IMR-90 (cell line): ENCODE measurements at regions not wholly inside any gene's neighbourhood (a gene's known extent, or its start where the extent isn't known, plus 50 kb on each side); places are given as distances from the start of the nearest gene placed in this dataset.

Experiments used
- ATAC-seq: fragments of 200-7000 bp; cut with Tn5 transposase; 2 replicates; pipeline ENCODE4 v1.9.1; 2020; ENCODE audit warnings: low read depth, mild to moderate bottlenecking, moderate library complexity
- BruUV-seq: library from RNA; stranded (reverse); fragments of 400-500 nt; replicated peaks from 2 replicates; lab custom pipeline; 2021; lab: Mats Ljungman, UMichigan
- CTCF ChIA-PET: fragments of 300-600 bp; formaldehyde crosslinking; extraction: SDS; loops from one replicate; lab custom pipeline; 2021; ENCODE audit warnings: antibody characterized with exemption; lab: Yijun Ruan, JAX
- POLR2A ChIA-PET: fragments of 300-600 bp; sonication (Branson Sonifier 250); formaldehyde crosslinking; loops from one replicate; lab custom pipeline; 2022; ENCODE audit warnings: antibody characterized with exemption; ENCODE audit not compliant: unreplicated experiment; lab: Charles Lee
- DNase-seq: peaks from one replicate; pipeline ENCODE4 v3.0.0; 2013
- H2AFZ ChIP-seq: replicated peaks from 2 replicates; pipeline ENCODE3; 2013; ENCODE audit warnings: low read length, mild to moderate bottlenecking; ENCODE audit not compliant: poor library complexity
- H2AK5ac ChIP-seq: 2 replicates; pipeline ENCODE4 v1.6.1; 2013; ENCODE audit warnings: low read depth, low read length, inconsistent platforms
- H2AK9ac ChIP-seq: replicated peaks from 2 replicates; pipeline ENCODE3; 2013; ENCODE audit warnings: mild to moderate bottlenecking, low read depth, low read length, moderate library complexity; ENCODE audit not compliant: poor library complexity
- H2BK120ac ChIP-seq: 2 replicates; pipeline ENCODE4 v1.6.1; 2013; ENCODE audit warnings: low read depth, low read length, inconsistent platforms
- H2BK15ac ChIP-seq: 3 replicates; pipeline ENCODE4 v1.6.1; 2013; ENCODE audit warnings: low read depth, low read length, inconsistent platforms
- H2BK20ac ChIP-seq: 2 replicates; pipeline ENCODE4 v1.6.1; 2013; ENCODE audit warnings: low read depth, mild to moderate bottlenecking, inconsistent platforms, low read length, moderate library complexity
- H2BK5ac ChIP-seq: 2 replicates; pipeline ENCODE4 v1.6.1; 2013; ENCODE audit warnings: mild to moderate bottlenecking, low read depth, low read length, inconsistent platforms; ENCODE audit not compliant: poor library complexity, severe bottlenecking
- H3K14ac ChIP-seq: replicated peaks from 2 replicates; pipeline ENCODE4 v1.6.1; 2013; ENCODE audit warnings: low read depth, low read length, inconsistent platforms
- H3K18ac ChIP-seq: 2 replicates; pipeline ENCODE4 v1.6.1; 2013; ENCODE audit warnings: low read depth, low read length, control low read depth
- H3K23ac ChIP-seq: 2 replicates; pipeline ENCODE4 v1.6.1; 2013; ENCODE audit warnings: low read depth, low read length, inconsistent platforms
- H3K27ac ChIP-seq: 2 replicates; pipeline ENCODE4 v1.5.1; 2013; ENCODE audit warnings: mild to moderate bottlenecking, control low read depth, low read length; ENCODE audit not compliant: insufficient read depth
- H3K27me3 ChIP-seq: 2 replicates; pipeline ENCODE4 v1.6.1; 2013; ENCODE audit warnings: low read length; ENCODE audit not compliant: control insufficient read depth, insufficient read depth
- H3K36me3 ChIP-seq: 2 replicates; pipeline ENCODE4 v1.6.1; 2013; ENCODE audit warnings: low read length, mixed read lengths; ENCODE audit not compliant: control insufficient read depth, insufficient read depth
- H3K4ac ChIP-seq: 2 replicates; pipeline ENCODE4 v1.6.1; 2013; ENCODE audit warnings: low read depth, low read length, inconsistent platforms
- H3K4me1 ChIP-seq: 2 replicates; pipeline ENCODE4 v1.6.1; 2013; ENCODE audit warnings: low read length, mixed read lengths; ENCODE audit not compliant: control insufficient read depth, insufficient read depth
- H3K4me2 ChIP-seq: 2 replicates; pipeline ENCODE4 v1.6.1; 2013; ENCODE audit warnings: low read depth, mild to moderate bottlenecking, control low read depth, low read length, moderate library complexity
- H3K4me3 ChIP-seq: 2 replicates; pipeline ENCODE4 v1.5.1; 2013; ENCODE audit warnings: low read depth, mild to moderate bottlenecking, control low read depth, low read length, moderate library complexity; ENCODE audit not compliant: insufficient read depth
- H3K56ac ChIP-seq: 2 replicates; pipeline ENCODE4 v1.6.1; 2013; ENCODE audit warnings: low read length, inconsistent platforms; ENCODE audit not compliant: insufficient read depth; ENCODE audit errors: extremely low read depth
- H3K79me1 ChIP-seq, 2 experiments: 2 replicates each; pipeline ENCODE4 v1.6.1; 2013; ENCODE audit warnings: low read length in 2 of 2, inconsistent platforms in 1 of 2, low read depth in 1 of 2
- H3K9ac ChIP-seq: 2 replicates; pipeline ENCODE4 v1.6.1; 2013; ENCODE audit warnings: low read depth, low read length, control low read depth
- H3K9me1 ChIP-seq: 2 replicates; pipeline ENCODE4 v1.6.1; 2013; ENCODE audit warnings: low read length, inconsistent platforms; ENCODE audit not compliant: insufficient read depth
- H3K9me3 ChIP-seq: 2 replicates; pipeline ENCODE4 v1.6.1; 2013; ENCODE audit warnings: low read length; ENCODE audit not compliant: control insufficient read depth, insufficient read depth
- H4K20me1 ChIP-seq: 2 replicates; pipeline ENCODE4 v1.6.1; 2013; ENCODE audit warnings: low read length, inconsistent platforms; ENCODE audit not compliant: insufficient read depth
- H4K5ac ChIP-seq: 2 replicates; pipeline ENCODE4 v1.6.1; 2013; ENCODE audit warnings: mild to moderate bottlenecking, low read depth, low read length, control low read depth
- H4K8ac ChIP-seq, 2 experiments: 2 replicates each; pipeline ENCODE4 v1.6.1; 2013; ENCODE audit warnings: low read depth in 2 of 2, low read length in 2 of 2, control low read depth in 1 of 2, inconsistent platforms in 1 of 2
- H4K91ac ChIP-seq: 2 replicates; pipeline ENCODE4 v1.6.1; 2013; ENCODE audit warnings: low read depth, low read length, inconsistent platforms; ENCODE audit not compliant: insufficient read depth
- BHLHE40 ChIP-seq: fragments of 150-350 bp; IDR thresholded peaks from 2 replicates; pipeline ENCODE4 v1.6.1; 2016; ENCODE audit warnings: mild to moderate bottlenecking, low read depth, low read length
- CEBPB ChIP-seq: IDR thresholded peaks from 2 replicates; pipeline ENCODE4 v1.6.1; 2012; ENCODE audit warnings: low read depth, low read length, improper control_type of control experiment
- CHD1 ChIP-seq: IDR thresholded peaks from 2 replicates; pipeline ENCODE4 v1.6.1; 2012; ENCODE audit warnings: low read depth, low read length, improper control_type of control experiment
- MXI1 ChIP-seq: IDR thresholded peaks from 2 replicates; pipeline ENCODE4 v1.6.1; 2012; ENCODE audit warnings: low read depth, mild to moderate bottlenecking, low read length, moderate library complexity, borderline replicate concordance
- NFE2L2 ChIP-seq: fragments of 150-350 bp; IDR thresholded peaks from 2 replicates; pipeline ENCODE4 v1.6.1; 2016; ENCODE audit warnings: low read depth, mild to moderate bottlenecking, low read length
- POLR2A ChIP-seq: IDR thresholded peaks from 2 replicates; pipeline ENCODE4 v1.6.1; 2012; ENCODE audit warnings: mild to moderate bottlenecking, low read depth, low read length
- RAD21 ChIP-seq: IDR thresholded peaks from 2 replicates; pipeline ENCODE4 v1.6.1; 2012; ENCODE audit warnings: low read length, improper control_type of control experiment
- RFX5 ChIP-seq: IDR thresholded peaks from 2 replicates; pipeline ENCODE4 v1.8.0; 2012; ENCODE audit warnings: low read depth, mild to moderate bottlenecking, low read length, moderate library complexity
- SMC3 ChIP-seq: fragments of 150-350 bp; IDR thresholded peaks from 2 replicates; pipeline ENCODE4 v1.6.1; 2016; ENCODE audit warnings: low read depth, mild to moderate bottlenecking, antibody characterized with exemption, low read length, moderate library complexity
- WGBS, 2 experiments: methylation state at CpG; one replicate each; pipeline versions ENCODE4 v1.1.5 to v1.1.7; 2013; ENCODE audit warnings: missing lambda C conversion rate in 2 of 2; ENCODE audit not compliant: insufficient read length in 1 of 2; ENCODE audit errors: extremely low coverage in 2 of 2; 5-methylcytosine and 5-hydroxymethylcytosine counted together
- dilution Hi-C: fragments of 300-500 bp; cut with HindIII; formaldehyde crosslinking; loops from one replicate; pipeline ENCODE4 v1.14.3; 2018; ENCODE audit warnings: low sequenced_read_pairs; ENCODE audit not compliant: unreplicated experiment
- in situ Hi-C: fragments of 300-500 bp; cut with MboI; formaldehyde crosslinking; loops from 3 replicates; pipeline ENCODE4 v1.14.3; 2019; ENCODE audit warnings: low sequenced_read_pairs, inconsistent platforms, mixed read lengths
- intact Hi-C: fragments of 100-400 bp; cut with micrococcal nuclease; formaldehyde crosslinking; loops from 2 replicates; pipeline ENCODE4 v1.10.0; 2022
- TF ChIP-seq, protein P1 (sequence below): fragments of 150-350 bp; IDR thresholded peaks from 2 replicates; pipeline ENCODE4 v1.6.1; 2016; ENCODE audit warnings: low read depth, mild to moderate bottlenecking, low read length, moderate library complexity, borderline replicate concordance
- TF ChIP-seq, protein P2 (sequence below): fragments of 150-350 bp; IDR thresholded peaks from 2 replicates; pipeline ENCODE4 v1.6.1; 2017; ENCODE audit warnings: mild to moderate bottlenecking, antibody characterized with exemption, low read length, low read depth

DNA sequence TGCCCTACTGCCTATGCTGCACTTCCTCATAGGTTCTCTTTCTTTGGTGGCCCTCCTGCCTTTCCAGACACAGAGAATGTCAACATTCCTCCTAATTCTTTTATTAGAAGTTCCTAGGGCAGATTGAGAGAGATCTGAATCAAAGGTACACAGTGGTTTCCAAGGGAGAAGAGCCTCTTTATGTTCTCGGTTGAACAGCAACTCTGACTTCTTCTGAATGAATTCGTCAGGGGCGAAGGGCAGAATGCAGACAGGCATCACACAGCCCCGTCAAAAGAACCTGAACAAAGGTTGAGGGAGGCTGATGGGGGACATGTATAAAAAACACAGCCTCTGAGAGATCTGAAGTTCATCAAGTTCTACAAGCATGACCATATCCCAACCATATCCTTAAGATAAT lies 68.1 kb upstream of the DTNBP1 start:
- Histone ChIP-seq H3K23ac (no peak overlapping the region), H2AK5ac (no peak overlapping the region), H2AFZ (no peak overlapping the region), H2BK5ac (no peak overlapping the region), H3K4ac (no peak overlapping the region), H4K8ac (no peak overlapping the region), H3K4me1 (no peaks in the 10 kb centered on the region), H3K27ac (no peak overlapping the region), H3K9me1 (peaks cover 4% of the 10 kb centered on the region), H2BK15ac (no peak overlapping the region), H3K36me3 (no peaks in the 10 kb centered on the region), H4K5ac (no peak overlapping the region), H3K9me3 (no peaks in the 10 kb centered on the region), H3K56ac (no peak overlapping the region; the same call in 1 of the 2 replicates), H3K14ac (no peak overlapping the region), H3K9ac (no peak overlapping the region), H2AK9ac (no peak overlapping the region), H3K18ac (no peak overlapping the region), H3K79me1 (no peaks in the 10 kb centered on the region), H3K4me3 (no peak overlapping the region), H2BK20ac (no peak overlapping the region), H4K20me1 (no peaks in the 10 kb centered on the region), H3K27me3 (peaks cover 19% of the 10 kb centered on the region), H4K91ac (no peak overlapping the region), H3K4me2 (no peak overlapping the region), H2BK120ac (no peak overlapping the region)
- ChIA-PET CTCF (no interaction called here), POLR2A (no interaction called here)
- DNase-seq (no peak), ATAC-seq (no peak)
- TF ChIP-seq SMC3 = no peak
- no peak for TF ChIP-seq CHD1
- TF ChIP-seq POLR2A = no peak
- TF ChIP-seq, protein P1, sequence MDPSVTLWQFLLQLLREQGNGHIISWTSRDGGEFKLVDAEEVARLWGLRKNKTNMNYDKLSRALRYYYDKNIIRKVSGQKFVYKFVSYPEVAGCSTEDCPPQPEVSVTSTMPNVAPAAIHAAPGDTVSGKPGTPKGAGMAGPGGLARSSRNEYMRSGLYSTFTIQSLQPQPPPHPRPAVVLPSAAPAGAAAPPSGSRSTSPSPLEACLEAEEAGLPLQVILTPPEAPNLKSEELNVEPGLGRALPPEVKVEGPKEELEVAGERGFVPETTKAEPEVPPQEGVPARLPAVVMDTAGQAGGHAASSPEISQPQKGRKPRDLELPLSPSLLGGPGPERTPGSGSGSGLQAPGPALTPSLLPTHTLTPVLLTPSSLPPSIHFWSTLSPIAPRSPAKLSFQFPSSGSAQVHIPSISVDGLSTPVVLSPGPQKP = no peak
- no peak for TF ChIP-seq NFE2L2
- no peak for TF ChIP-seq MXI1
- TF ChIP-seq CEBPB = no peak
- TF ChIP-seq RFX5 = no peak
- TF ChIP-seq, protein P2, sequence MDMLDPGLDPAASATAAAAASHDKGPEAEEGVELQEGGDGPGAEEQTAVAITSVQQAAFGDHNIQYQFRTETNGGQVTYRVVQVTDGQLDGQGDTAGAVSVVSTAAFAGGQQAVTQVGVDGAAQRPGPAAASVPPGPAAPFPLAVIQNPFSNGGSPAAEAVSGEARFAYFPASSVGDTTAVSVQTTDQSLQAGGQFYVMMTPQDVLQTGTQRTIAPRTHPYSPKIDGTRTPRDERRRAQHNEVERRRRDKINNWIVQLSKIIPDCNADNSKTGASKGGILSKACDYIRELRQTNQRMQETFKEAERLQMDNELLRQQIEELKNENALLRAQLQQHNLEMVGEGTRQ = no peak
- no peak for TF ChIP-seq BHLHE40
- no peak for TF ChIP-seq RAD21
- intact Hi-C loops (no loop called here), in situ Hi-C loops (no loop called here), dilution Hi-C loops (no loop called here)
- no TSS peak for BruUV-seq
- no CpG with 5 or more reads among the region's 4 CpGs for WGBS, 2 experiments
